Duodenal mucosa (tissue), 2 donors: ENCODE measurements at regions not wholly inside any gene's neighbourhood (a gene's known extent, or its start where the extent isn't known, plus 50 kb on each side); places are given as distances from the start of the nearest gene placed in this dataset.

ENCODE experiments used
- H3K27ac ChIP-seq: one replicate; pipeline ENCODE4 v1.7.0; 2013; ENCODE audit warnings: low read depth, low read length
- H3K27me3 ChIP-seq, 2 donors: one replicate each; pipeline ENCODE4 v1.7.0; 2013; ENCODE audit warnings: low read length in 2 of 2, control low read depth in 1 of 2; ENCODE audit not compliant: insufficient read depth in 2 of 2, control insufficient read depth in 1 of 2
- H3K36me3 ChIP-seq, 2 donors: one replicate each; pipeline ENCODE4 v1.7.0; 2013; ENCODE audit warnings: low read length in 2 of 2, control low read depth in 1 of 2; ENCODE audit not compliant: insufficient read depth in 2 of 2, control insufficient read depth in 1 of 2
- H3K4me1 ChIP-seq, 2 donors: one replicate each; pipeline ENCODE4 v1.7.0; 2013; ENCODE audit warnings: low read length in 2 of 2, control low read depth in 1 of 2; ENCODE audit not compliant: insufficient read depth in 2 of 2, control insufficient read depth in 1 of 2
- H3K4me3 ChIP-seq, 2 donors: one replicate each; pipeline ENCODE4 v1.7.0; 2013; ENCODE audit warnings: low read length in 2 of 2, low read depth in 1 of 2
- H3K9ac ChIP-seq, 2 donors: one replicate each; pipeline ENCODE4 v1.7.0; 2013; ENCODE audit warnings: low read length in 2 of 2, low read depth in 1 of 2
- H3K9me3 ChIP-seq, 2 donors: one replicate each; pipeline ENCODE4 v1.7.0; 2013; ENCODE audit warnings: low read length in 2 of 2, control low read depth in 1 of 2; ENCODE audit not compliant: control insufficient read depth in 1 of 2

GRCh38 chr4:54566608-54567007 lies 91.1 kb upstream of the KIT start:
- peaks cover 18 to 21% of the 10 kb centered on the region in 2 donors for H3K4me1 ChIP-seq
- H3K9me3 ChIP-seq, result no peaks in the 10 kb centered on the region
- no peak overlapping the region for H3K27ac ChIP-seq
- H3K27me3 ChIP-seq, result no peaks in the 10 kb centered on the region
- H3K36me3 ChIP-seq, result no peaks in the 10 kb centered on the region
- H3K9ac ChIP-seq, result no peak overlapping the region
- H3K4me3 ChIP-seq, result peak overlapping the region; percentile 32 to 40

DNA sequence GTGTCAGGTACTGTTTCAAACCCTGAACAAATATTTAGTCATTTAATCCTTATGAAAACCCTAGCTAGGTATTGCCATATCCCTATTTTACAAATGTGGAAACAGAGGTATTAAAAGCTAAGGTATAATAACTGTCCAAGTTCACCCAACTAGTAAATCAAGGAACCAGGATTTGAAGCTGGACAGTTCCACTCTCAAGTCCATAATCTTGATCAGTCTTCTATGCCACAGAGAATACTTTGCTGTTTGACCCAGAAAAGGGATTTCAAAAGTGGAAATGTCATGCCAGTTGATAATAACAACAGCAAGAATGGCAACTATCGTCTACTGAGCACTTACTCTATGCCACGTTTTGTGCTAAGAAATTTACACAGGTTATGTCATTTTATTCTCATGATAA lies 90.4 kb upstream of the KIT start:
- Histone ChIP-seq H3K9me3 (no peaks in the 10 kb centered on the region), H3K9ac (no peak overlapping the region), H3K4me3 (no peak overlapping the region), H3K27ac (no peak overlapping the region), H3K4me1 (peaks cover 18 to 21% of the 10 kb centered on the region in 2 donors), H3K27me3 (no peaks in the 10 kb centered on the region), H3K36me3 (no peaks in the 10 kb centered on the region)

DNA sequence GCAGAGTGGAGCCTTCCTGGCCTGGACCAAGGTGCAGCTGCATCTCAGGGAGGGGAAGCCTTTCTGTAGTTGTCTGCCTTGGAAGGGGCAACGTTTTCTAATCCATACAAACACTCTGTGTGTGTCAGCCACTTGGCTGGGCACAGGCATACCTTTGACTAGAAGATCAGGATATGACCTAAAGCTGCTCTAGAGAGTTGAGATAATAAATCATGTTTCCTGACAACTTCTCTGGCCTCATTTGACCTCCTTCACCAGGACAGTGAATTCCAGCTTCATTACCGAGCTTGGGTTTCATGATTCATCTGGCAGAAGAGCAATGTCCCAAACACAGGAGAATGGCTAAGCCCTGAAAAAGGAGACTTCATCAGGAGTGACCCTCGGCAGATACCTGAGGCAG lies 89.6 kb upstream of the KIT start:
- H3K4me1 ChIP-seq, result peaks cover 18 to 21% of the 10 kb centered on the region in 2 donors
- H3K27ac ChIP-seq, result no peak overlapping the region
- H3K4me3 ChIP-seq, result no peak overlapping the region
- no peaks in the 10 kb centered on the region for H3K9me3 ChIP-seq
- no peak overlapping the region for H3K9ac ChIP-seq
- no peaks in the 10 kb centered on the region for H3K27me3 ChIP-seq
- no peaks in the 10 kb centered on the region for H3K36me3 ChIP-seq

DNA sequence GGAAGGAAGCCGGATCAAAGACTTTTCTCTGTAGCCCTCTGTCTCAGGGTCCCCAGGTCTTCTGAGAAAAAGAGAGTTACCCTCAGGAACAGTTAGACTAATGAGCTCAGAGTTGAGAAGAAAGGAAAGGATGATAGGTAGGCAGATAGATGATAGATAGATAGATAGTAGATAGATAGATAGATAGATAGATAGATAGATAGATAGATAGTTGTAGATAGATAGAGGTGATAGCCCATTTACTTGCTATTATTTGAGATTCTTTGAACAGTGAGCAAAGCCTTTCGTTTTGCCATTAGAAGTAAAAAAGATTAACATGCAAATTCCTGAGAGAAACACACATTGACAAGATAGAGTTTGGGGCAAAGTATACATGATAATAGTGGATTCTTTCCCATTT lies 86.9 kb upstream of the KIT start:
- Histone ChIP-seq H3K27me3 (no peaks in the 10 kb centered on the region), H3K9ac (no peak overlapping the region), H3K9me3 (no peaks in the 10 kb centered on the region), H3K4me3 (no peak overlapping the region), H3K27ac (no peak overlapping the region), H3K36me3 (no peaks in the 10 kb centered on the region), H3K4me1 (peaks cover 18 to 21% of the 10 kb centered on the region in 2 donors)

DNA sequence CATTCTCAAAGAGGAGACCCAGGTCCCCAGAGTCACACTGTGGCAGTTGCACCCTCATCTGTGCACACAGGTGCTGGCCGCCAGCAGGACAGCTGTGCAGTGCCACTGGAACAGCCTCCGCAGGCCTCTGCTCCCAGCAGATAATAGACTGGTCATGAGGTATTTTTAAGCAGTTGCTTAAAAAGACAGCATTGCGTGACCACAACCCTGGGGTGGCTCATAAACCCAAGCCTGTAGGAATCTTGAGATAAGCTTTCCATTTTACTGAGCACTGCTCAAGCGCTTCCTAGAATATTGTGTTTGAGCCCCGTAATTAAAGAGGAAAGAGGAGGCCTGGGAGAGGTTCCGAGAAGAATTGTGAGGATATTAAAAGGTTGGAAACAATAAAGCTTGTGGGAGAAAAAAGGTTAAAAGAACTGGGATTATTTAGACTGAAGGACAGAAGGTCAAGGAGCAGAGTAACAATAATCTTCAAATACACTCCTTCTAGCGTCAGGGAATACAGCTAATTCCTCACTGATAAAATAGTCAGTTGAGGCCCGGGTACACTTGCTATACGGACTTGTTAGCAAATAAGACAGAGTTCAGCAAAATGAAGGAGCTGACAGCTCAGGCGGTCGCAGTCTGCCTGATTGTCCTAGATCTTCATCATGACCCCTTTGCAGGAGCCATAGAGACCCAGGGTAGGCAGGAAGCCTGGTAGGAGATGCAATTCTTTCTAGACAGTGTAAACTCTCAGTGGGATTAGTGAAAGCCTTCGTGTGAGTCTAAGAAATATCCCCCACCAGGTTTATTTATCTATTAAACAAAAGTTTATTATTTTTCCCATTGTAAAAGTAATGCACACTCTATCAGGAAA lies 86.2 kb upstream of the KIT start:
- Histone ChIP-seq H3K27me3 (no peaks in the 10 kb centered on the region), H3K4me3 (no peak overlapping the region), H3K4me1 (peaks cover 12 to 14% of the 10 kb centered on the region in 2 donors), H3K9me3 (no peaks in the 10 kb centered on the region), H3K27ac (no peak overlapping the region), H3K36me3 (no peaks in the 10 kb centered on the region), H3K9ac (no peak overlapping the region)

DNA sequence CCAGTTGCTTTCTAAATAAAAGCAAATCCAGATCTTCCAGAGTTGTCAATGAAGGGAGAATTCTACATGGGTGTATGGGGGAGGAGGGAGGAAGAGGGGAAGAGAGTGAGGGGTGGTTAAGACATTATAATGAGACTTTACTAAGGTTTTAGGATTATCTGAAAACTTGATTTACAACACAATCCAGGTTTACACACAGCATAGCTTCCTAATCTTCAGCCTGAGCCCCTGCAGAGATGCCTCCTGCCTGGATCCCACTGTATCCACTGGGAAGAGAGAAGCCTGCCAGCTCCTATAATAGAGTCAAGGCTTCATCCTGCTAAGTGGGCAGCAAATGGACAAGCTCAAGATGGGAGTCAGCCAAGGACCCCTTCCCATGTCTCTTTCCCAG lies 85.6 kb upstream of the KIT start:
- H3K27ac ChIP-seq, result no peak overlapping the region
- H3K36me3 ChIP-seq, result no peaks in the 10 kb centered on the region
- no peaks in the 10 kb centered on the region for H3K27me3 ChIP-seq
- no peaks in the 10 kb centered on the region for H3K9me3 ChIP-seq
- H3K4me3 ChIP-seq, result no peak overlapping the region
- no peak overlapping the region for H3K9ac ChIP-seq
- H3K4me1 ChIP-seq, result peaks cover 8 to 9% of the 10 kb centered on the region in 2 donors

DNA sequence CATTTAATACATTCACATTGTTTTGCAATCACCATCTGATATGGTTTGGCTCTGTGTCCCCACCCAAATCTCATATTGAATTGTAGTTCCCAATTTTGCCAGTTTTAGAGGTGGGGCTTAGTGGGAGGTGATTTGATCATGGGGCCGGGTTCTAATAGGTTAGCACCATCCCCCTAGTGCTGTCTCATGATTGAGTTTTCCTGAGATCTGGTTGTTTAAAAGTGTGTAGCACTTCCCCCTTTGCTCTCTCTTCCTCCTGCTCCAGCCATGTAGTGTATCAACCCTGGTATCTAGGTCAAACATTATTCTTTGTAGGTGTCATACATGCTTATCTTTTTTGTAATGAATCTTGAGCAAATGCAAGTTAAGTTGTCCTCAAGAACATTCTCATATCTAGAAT lies 83.3 kb upstream of the KIT start:
- Histone ChIP-seq H3K4me3 (no peak overlapping the region), H3K36me3 (no peaks in the 10 kb centered on the region), H3K4me1 (no peaks in the 10 kb centered on the region), H3K27ac (no peak overlapping the region), H3K9ac (no peak overlapping the region), H3K9me3 (no peaks in the 10 kb centered on the region), H3K27me3 (no peaks in the 10 kb centered on the region)

DNA sequence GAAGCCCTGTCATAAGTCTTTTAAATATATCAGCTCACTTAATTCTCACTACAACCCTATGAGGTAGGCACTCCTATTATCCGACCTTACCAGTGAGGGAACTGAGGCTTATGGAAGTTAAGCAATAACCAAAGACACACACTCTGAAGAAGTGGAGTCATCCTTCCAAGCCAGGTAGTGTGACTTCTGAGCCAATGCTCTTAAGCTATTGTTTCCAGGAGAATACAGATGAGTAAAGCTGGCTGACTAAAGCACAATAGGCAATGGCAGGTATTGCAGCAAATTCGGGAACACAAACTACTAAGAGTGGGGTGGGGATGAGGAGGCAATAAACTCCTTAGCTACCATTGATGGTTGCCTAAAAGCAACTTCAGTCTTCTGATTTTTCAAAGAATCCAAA lies 81.8 kb upstream of the KIT start:
- no peak overlapping the region for H3K9ac ChIP-seq
- H3K27me3 ChIP-seq, result no peaks in the 10 kb centered on the region
- H3K36me3 ChIP-seq, result no peaks in the 10 kb centered on the region
- no peak overlapping the region for H3K4me3 ChIP-seq
- H3K4me1 ChIP-seq, result no peaks in the 10 kb centered on the region
- H3K27ac ChIP-seq, result no peak overlapping the region
- no peaks in the 10 kb centered on the region for H3K9me3 ChIP-seq

- peaks cover 15 to 16% of the 10 kb centered on the region in 2 donors for H3K4me1 ChIP-seq
- H3K27ac ChIP-seq, result no peak overlapping the region
- H3K9me3 ChIP-seq, result no peaks in the 10 kb centered on the region
- no peak overlapping the region for H3K9ac ChIP-seq
- H3K36me3 ChIP-seq, result no peaks in the 10 kb centered on the region
- no peak overlapping the region for H3K4me3 ChIP-seq
- H3K27me3 ChIP-seq, result no peaks in the 10 kb centered on the region
Measured at GRCh38 chr4:54581807-54582206, 76.0 kb upstream of the KIT start.

GRCh38 chr4:54585321-54586000 lies 72.3 kb upstream of the KIT start:
- peak overlapping the region in 1 of 2 donors; percentile 14 for H3K4me3 ChIP-seq
- H3K27ac ChIP-seq, result no peak overlapping the region
- no peak overlapping the region for H3K9ac ChIP-seq
- no peaks in the 10 kb centered on the region for H3K36me3 ChIP-seq
- peaks cover 22 to 23% of the 10 kb centered on the region in 2 donors for H3K4me1 ChIP-seq
- H3K27me3 ChIP-seq, result no peaks in the 10 kb centered on the region
- H3K9me3 ChIP-seq, result no peaks in the 10 kb centered on the region
